ENCODE measurements at regions not wholly inside any gene's neighbourhood (a gene's known extent, or its start where the extent isn't known, plus 50 kb on each side); places are given as distances from the start of the nearest gene placed in this dataset.

DNA sequence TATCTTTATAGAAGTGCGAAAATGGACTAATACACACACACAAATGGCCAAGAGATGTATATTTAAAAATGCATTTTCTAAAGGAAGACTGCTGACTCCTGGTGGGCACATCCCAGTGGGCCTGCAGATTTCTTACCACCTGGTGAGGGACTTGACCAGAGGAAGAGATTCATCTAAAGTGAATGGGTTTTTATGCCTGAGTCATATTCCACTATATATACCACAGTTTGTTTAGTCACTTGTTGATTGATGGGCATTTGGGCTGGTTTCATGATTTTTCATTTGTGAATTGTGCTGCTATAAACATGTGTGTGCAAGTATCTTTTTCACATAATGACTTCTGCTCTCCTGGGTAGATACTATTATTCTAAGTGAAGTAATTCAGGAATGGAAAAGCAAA is 277.3 kb downstream of the SLC16A7 start:
- no peak for TF ChIP-seq EZH2phosphoT487 (IDR thresholded peaks at IDR 0.05; ENCODE audit: low read depth)
- TF ChIP-seq CTCF (IDR thresholded peaks at IDR 0.05; ENCODE audit: low read depth, low read length): no peak
- H4K20me1 ChIP-seq (ENCODE audit: insufficient read depth, low read length): no peaks in the 10 kb centered on the region
- peaks cover 6% of the 10 kb centered on the region for H3K4me1 ChIP-seq (ENCODE audit: low read length)
- no peaks in the 10 kb centered on the region for H3K9me3 ChIP-seq (ENCODE audit: insufficient read depth, low read length)
- no peak overlapping the region for H3K27ac ChIP-seq (ENCODE audit: low read length)
- no peak overlapping the region for H2AFZ ChIP-seq (ENCODE audit: low read depth, low read length)
- no peaks in the 10 kb centered on the region for H3K79me2 ChIP-seq (ENCODE audit: low read length)
- peaks cover 2% of the 10 kb centered on the region for H3K36me3 ChIP-seq (replicated peaks; ENCODE audit: low read depth, low read length)
- no peak overlapping the region for H3K4me3 ChIP-seq (ENCODE audit: low read length)
- H3K27me3 ChIP-seq (ENCODE audit: low read depth, low read length): no peaks in the 10 kb centered on the region
- no peak overlapping the region for H3K4me2 ChIP-seq (ENCODE audit: low read length)
- no peak overlapping the region for H3K9ac ChIP-seq (ENCODE audit: low read length)

GRCh38 chr12:59874781-59875180 is 279.0 kb downstream of the SLC16A7 start:
- no peak for TF ChIP-seq EZH2phosphoT487 (IDR thresholded peaks at IDR 0.05; ENCODE audit: low read depth)
- no peak for TF ChIP-seq CTCF (IDR thresholded peaks at IDR 0.05; ENCODE audit: low read depth, low read length)
- Histone ChIP-seq H3K4me3 (ENCODE audit: low read length) (no peak overlapping the region), H3K79me2 (ENCODE audit: low read length) (no peaks in the 10 kb centered on the region), H3K9me3 (ENCODE audit: insufficient read depth, low read length) (no peaks in the 10 kb centered on the region), H3K4me2 (ENCODE audit: low read length) (no peak overlapping the region), H3K9ac (ENCODE audit: low read length) (no peak overlapping the region), H3K27ac (ENCODE audit: low read length) (no peak overlapping the region), H4K20me1 (ENCODE audit: insufficient read depth, low read length) (no peaks in the 10 kb centered on the region), H3K36me3 (replicated peaks; ENCODE audit: low read depth, low read length) (peaks cover 2% of the 10 kb centered on the region), H3K27me3 (ENCODE audit: low read depth, low read length) (no peaks in the 10 kb centered on the region), H3K4me1 (ENCODE audit: low read length) (peaks cover 6% of the 10 kb centered on the region), H2AFZ (ENCODE audit: low read depth, low read length) (no peak overlapping the region)

- Histone ChIP-seq H3K4me1 (ENCODE audit: low read length) (no peaks in the 10 kb centered on the region), H3K27me3 (ENCODE audit: low read depth, low read length) (no peaks in the 10 kb centered on the region), H3K4me3 (ENCODE audit: low read length) (no peak overlapping the region), H3K9me3 (ENCODE audit: insufficient read depth, low read length) (no peaks in the 10 kb centered on the region), H3K27ac (ENCODE audit: low read length) (no peak overlapping the region), H3K36me3 (replicated peaks; ENCODE audit: low read depth, low read length) (no peaks in the 10 kb centered on the region), H3K4me2 (ENCODE audit: low read length) (no peak overlapping the region), H4K20me1 (ENCODE audit: insufficient read depth, low read length) (no peaks in the 10 kb centered on the region), H3K9ac (ENCODE audit: low read length) (no peak overlapping the region), H2AFZ (ENCODE audit: low read depth, low read length) (no peak overlapping the region), H3K79me2 (ENCODE audit: low read length) (no peaks in the 10 kb centered on the region)
- TF ChIP-seq EZH2phosphoT487 (IDR thresholded peaks at IDR 0.05; ENCODE audit: low read depth): no peak
- no peak for TF ChIP-seq CTCF (IDR thresholded peaks at IDR 0.05; ENCODE audit: low read depth, low read length)
Measured at GRCh38 chr12:59886131-59886733, 290.4 kb downstream of the SLC16A7 start.

DNA sequence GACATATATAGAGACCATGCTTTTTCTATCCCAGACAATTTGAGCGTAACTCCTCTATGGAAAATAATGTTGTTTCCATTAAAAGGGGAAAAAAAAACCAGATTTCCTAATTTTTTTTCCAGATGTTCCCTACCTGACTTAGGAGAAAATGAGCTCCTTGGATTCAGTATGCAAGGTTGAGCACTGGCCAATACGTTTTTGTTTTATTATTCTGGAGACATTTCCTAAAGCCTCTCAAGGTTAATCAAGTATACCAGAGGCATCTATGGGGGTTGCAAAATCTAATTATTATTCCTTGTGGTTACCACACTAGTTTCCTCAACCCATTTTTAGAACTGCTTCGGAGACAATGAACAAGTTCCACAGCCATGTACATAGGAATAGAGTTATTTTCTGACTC is 291.3 kb downstream of the SLC16A7 start:
- no peaks in the 10 kb centered on the region for H3K79me2 ChIP-seq (ENCODE audit: low read length)
- H3K27me3 ChIP-seq (ENCODE audit: low read depth, low read length): no peaks in the 10 kb centered on the region
- no peaks in the 10 kb centered on the region for H3K9me3 ChIP-seq (ENCODE audit: insufficient read depth, low read length)
- no peaks in the 10 kb centered on the region for H4K20me1 ChIP-seq (ENCODE audit: insufficient read depth, low read length)
- H3K4me2 ChIP-seq (ENCODE audit: low read length): no peak overlapping the region
- no peak overlapping the region for H3K4me3 ChIP-seq (ENCODE audit: low read length)
- no peaks in the 10 kb centered on the region for H3K36me3 ChIP-seq (replicated peaks; ENCODE audit: low read depth, low read length)
- no peak overlapping the region for H2AFZ ChIP-seq (ENCODE audit: low read depth, low read length)
- H3K9ac ChIP-seq (ENCODE audit: low read length): no peak overlapping the region
- H3K4me1 ChIP-seq (ENCODE audit: low read length): no peaks in the 10 kb centered on the region
- TF ChIP-seq CTCF (IDR thresholded peaks at IDR 0.05; ENCODE audit: low read depth, low read length) (no peak), EZH2phosphoT487 (IDR thresholded peaks at IDR 0.05; ENCODE audit: low read depth) (no peak)
- H3K27ac ChIP-seq (ENCODE audit: low read length): no peak overlapping the region

Measured in OCI-LY3 (cell line).